Neural cell (in vitro differentiated cells): ENCODE measurements at regions not wholly inside any gene's neighbourhood (a gene's known extent, or its start where the extent isn't known, plus 50 kb on each side); places are given as distances from the start of the nearest gene placed in this dataset.

Source experiments
- H2AFZ ChIP-seq: fragments of 200-600, 300-800 bp; sonication (generic), shearing (Covaris generic); 2 replicates; pipeline ENCODE4 v1.6.0; 2014; ENCODE audit warnings: low read depth, mild to moderate bottlenecking, antibody characterized with exemption, low read length, moderate library complexity
- H3F3A ChIP-seq: fragments of 200-600 bp; shearing (Covaris generic); 2 replicates; pipeline ENCODE4 v1.6.1; 2016; ENCODE audit warnings: mild to moderate bottlenecking, moderate library complexity, mixed read lengths, antibody characterized with exemption, low read length; ENCODE audit not compliant: insufficient read depth, poor library complexity, severe bottlenecking
- H3K27ac ChIP-seq: fragments of 200-600, 300-800 bp; sonication (generic), shearing (Covaris generic); 2 replicates; pipeline ENCODE4 v1.5.1; 2014; ENCODE audit warnings: mild to moderate bottlenecking, low read length, moderate library complexity
- H3K27me3 ChIP-seq: fragments of 300-800, 200-600 bp; sonication (generic), shearing (Covaris generic); 2 replicates; pipeline ENCODE4 v1.6.0; 2014; ENCODE audit warnings: mild to moderate bottlenecking, low read depth, low read length, moderate library complexity; ENCODE audit not compliant: insufficient read depth
- H3K36me3 ChIP-seq: fragments of 300-800, 200-600 bp; sonication (generic), shearing (Covaris generic); 2 replicates; pipeline ENCODE4 v1.5.1; 2014; ENCODE audit warnings: mild to moderate bottlenecking, antibody characterized with exemption, low read length, moderate library complexity; ENCODE audit not compliant: insufficient read depth
- H3K4me2 ChIP-seq: fragments of 300-800, 200-600 bp; sonication (generic), shearing (Covaris generic); 2 replicates; pipeline ENCODE4 v1.6.0; 2014; ENCODE audit warnings: mild to moderate bottlenecking, low read length
- H3K4me3 ChIP-seq: fragments of 300-800, 200-600 bp; sonication (generic), shearing (Covaris generic); 2 replicates; pipeline ENCODE4 v1.5.1; 2014; ENCODE audit warnings: mild to moderate bottlenecking, low read length, moderate library complexity
- H3K79me2 ChIP-seq: fragments of 200-600 bp; shearing (Covaris generic); replicated peaks from 2 replicates; pipeline ENCODE4 v1.6.0; 2014; ENCODE audit warnings: mild to moderate bottlenecking, low read length, moderate library complexity; ENCODE audit not compliant: insufficient read depth
- H3K9ac ChIP-seq: fragments of 300-800, 200-600 bp; sonication (generic), shearing (Covaris generic); 2 replicates; pipeline ENCODE4 v1.6.1; 2016; ENCODE audit warnings: mild to moderate bottlenecking, low read length, mixed read lengths
- H3K9me2 ChIP-seq: fragments of 200-600 bp; shearing (Covaris generic); 2 replicates; pipeline ENCODE4 v1.6.1; 2016; ENCODE audit warnings: mild to moderate bottlenecking, low read length, mixed read lengths; ENCODE audit not compliant: insufficient read depth
- H3K9me3 ChIP-seq: fragments of 200-600, 300-800 bp; sonication (generic), shearing (Covaris generic); 2 replicates; pipeline ENCODE4 v1.6.1; 2016; ENCODE audit warnings: mild to moderate bottlenecking, mixed run types, low read length, moderate library complexity, mixed read lengths
- H4K20me1 ChIP-seq: fragments of 200-600 bp; shearing (Covaris generic); 2 replicates; pipeline ENCODE4 v1.6.1; 2016; ENCODE audit warnings: mild to moderate bottlenecking, mixed run types; ENCODE audit not compliant: insufficient read depth
- EP300 ChIP-seq: fragments of 450-650 bp; conservative IDR thresholded peaks from 2 replicates; pipeline ENCODE4 v1.6.1; 2014; ENCODE audit warnings: antibody characterized with exemption, mild to moderate bottlenecking, moderate library complexity; ENCODE audit not compliant: poor library complexity, severe bottlenecking
- EZH2 ChIP-seq: fragments of 200-600, 300-800 bp; shearing (Covaris generic), sonication (generic); IDR thresholded peaks from 2 replicates; pipeline ENCODE4 v1.6.1; 2014; ENCODE audit warnings: antibody characterized with exemption, low read length, borderline replicate concordance, mild to moderate bottlenecking; ENCODE audit not compliant: insufficient read depth, poor library complexity, severe bottlenecking
- MXI1 ChIP-seq: fragments of 450-650 bp; conservative IDR thresholded peaks from 2 replicates; pipeline ENCODE4 v1.6.1; 2014; ENCODE audit warnings: antibody characterized with exemption, mild to moderate bottlenecking; ENCODE audit not compliant: poor library complexity, severe bottlenecking
- POLR2AphosphoS5 ChIP-seq: IDR thresholded peaks from 2 replicates; pipeline ENCODE4 v1.6.1; 2012
- RAD21 ChIP-seq: fragments of 450-650 bp; conservative IDR thresholded peaks from 2 replicates; pipeline ENCODE4 v1.6.1; 2014; ENCODE audit warnings: antibody characterized with exemption, mild to moderate bottlenecking, moderate library complexity
- REST ChIP-seq: IDR thresholded peaks from 2 replicates; pipeline ENCODE4 v1.6.1; 2012; ENCODE audit warnings: borderline replicate concordance
- SMC3 ChIP-seq: fragments of 450-650 bp; conservative IDR thresholded peaks from 2 replicates; pipeline ENCODE4 v1.6.1; 2014; ENCODE audit warnings: antibody characterized with exemption, mild to moderate bottlenecking, moderate library complexity; ENCODE audit not compliant: poor library complexity
- TAF1 ChIP-seq: IDR thresholded peaks from 2 replicates; pipeline ENCODE4 v1.6.1; 2012; ENCODE audit warnings: low read depth
- TF ChIP-seq, protein P1 (sequence below): fragments of 450-650 bp; IDR thresholded peaks from 2 replicates; pipeline ENCODE4 v1.5.1; 2014; ENCODE audit warnings: antibody characterized with exemption, mild to moderate bottlenecking, moderate library complexity; ENCODE audit not compliant: poor library complexity, severe bottlenecking

GRCh38 chr4:153151535-153152455, 52.4 kb upstream of the TRIM2 start:
- peak overlapping the region; percentile 98 for H3K27ac ChIP-seq
- peak overlapping the region; percentile 83 for H3K4me2 ChIP-seq
- no peaks in the 10 kb centered on the region for H3K27me3 ChIP-seq
- H3F3A ChIP-seq: peaks cover 15% of the 10 kb centered on the region
- H3K4me3 ChIP-seq: peak overlapping the region; percentile 89
- peak overlapping the region; percentile 97 for H3K9ac ChIP-seq
- TF ChIP-seq REST: no peak
- TF ChIP-seq, protein P1, sequence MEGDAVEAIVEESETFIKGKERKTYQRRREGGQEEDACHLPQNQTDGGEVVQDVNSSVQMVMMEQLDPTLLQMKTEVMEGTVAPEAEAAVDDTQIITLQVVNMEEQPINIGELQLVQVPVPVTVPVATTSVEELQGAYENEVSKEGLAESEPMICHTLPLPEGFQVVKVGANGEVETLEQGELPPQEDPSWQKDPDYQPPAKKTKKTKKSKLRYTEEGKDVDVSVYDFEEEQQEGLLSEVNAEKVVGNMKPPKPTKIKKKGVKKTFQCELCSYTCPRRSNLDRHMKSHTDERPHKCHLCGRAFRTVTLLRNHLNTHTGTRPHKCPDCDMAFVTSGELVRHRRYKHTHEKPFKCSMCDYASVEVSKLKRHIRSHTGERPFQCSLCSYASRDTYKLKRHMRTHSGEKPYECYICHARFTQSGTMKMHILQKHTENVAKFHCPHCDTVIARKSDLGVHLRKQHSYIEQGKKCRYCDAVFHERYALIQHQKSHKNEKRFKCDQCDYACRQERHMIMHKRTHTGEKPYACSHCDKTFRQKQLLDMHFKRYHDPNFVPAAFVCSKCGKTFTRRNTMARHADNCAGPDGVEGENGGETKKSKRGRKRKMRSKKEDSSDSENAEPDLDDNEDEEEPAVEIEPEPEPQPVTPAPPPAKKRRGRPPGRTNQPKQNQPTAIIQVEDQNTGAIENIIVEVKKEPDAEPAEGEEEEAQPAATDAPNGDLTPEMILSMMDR: no peak
- TF ChIP-seq POLR2AphosphoS5: peak; percentile 17
- TF ChIP-seq SMC3: peak; percentile 14
- TF ChIP-seq EZH2: no peak
- TF ChIP-seq MXI1: peak; percentile 44
- TF ChIP-seq TAF1: no peak
- TF ChIP-seq RAD21: no peak
- TF ChIP-seq EP300: peak; percentile 57
- H3K36me3 ChIP-seq: no peaks in the 10 kb centered on the region
- no peaks in the 10 kb centered on the region for H3K9me3 ChIP-seq
- no peaks in the 10 kb centered on the region for H3K9me2 ChIP-seq
- H4K20me1 ChIP-seq: no peaks in the 10 kb centered on the region
- H3K79me2 ChIP-seq: peaks cover 47% of the 10 kb centered on the region
- peak overlapping the region; percentile 93 for H2AFZ ChIP-seq

DNA sequence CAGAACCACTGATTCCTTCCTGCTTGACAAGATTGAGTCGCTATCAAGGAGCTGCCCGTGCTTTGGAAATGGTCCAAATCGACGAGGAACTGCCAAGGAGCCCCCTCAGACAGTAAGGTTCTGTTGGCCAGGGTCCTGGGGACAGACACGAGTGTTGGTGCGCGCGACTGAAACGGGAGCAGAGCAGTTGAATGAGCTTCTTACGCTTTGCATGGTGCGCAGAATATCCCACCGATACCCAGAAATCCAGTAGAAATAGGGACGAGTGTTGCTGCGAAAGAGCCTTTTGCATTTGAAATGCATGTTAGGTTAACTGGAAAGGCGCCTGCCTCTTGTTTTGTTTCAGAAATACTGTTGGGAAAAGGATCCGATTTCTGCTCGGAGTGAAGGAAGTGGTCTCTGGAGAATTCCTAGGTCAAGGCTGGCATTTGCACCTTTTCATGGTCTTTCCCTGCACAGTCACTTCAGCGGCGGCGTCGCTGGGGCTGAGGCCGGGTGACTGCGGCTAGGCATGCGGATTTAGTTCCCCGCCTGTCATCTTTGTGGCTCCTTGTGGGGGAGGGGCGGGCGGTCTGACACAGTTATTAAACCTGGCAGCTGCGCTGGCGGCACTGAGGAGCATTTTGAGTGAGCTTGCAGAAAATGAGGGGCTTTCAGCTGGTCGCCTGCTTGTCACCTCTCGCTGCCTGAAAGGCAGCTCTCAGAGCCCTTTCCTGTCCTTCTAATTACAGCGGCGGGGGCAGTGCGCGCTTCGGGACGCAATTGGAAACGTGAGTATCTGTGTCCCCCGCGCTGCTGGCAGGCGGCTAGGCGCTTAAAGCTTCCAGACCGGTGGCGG, 51.5 kb upstream of the TRIM2 start:
- no peaks in the 10 kb centered on the region for H3K9me3 ChIP-seq
- peak overlapping the region; percentile 98 for H3K27ac ChIP-seq
- no peaks in the 10 kb centered on the region for H3K27me3 ChIP-seq
- no peak for TF ChIP-seq EZH2
- TF ChIP-seq POLR2AphosphoS5: peak; percentile 59
- peak; percentile 73 for TF ChIP-seq TAF1
- peak; percentile 57 for TF ChIP-seq SMC3
- TF ChIP-seq EP300: peak; percentile 82
- peak; percentile 92 for TF ChIP-seq REST
- TF ChIP-seq RAD21: peak; percentile 54
- peak; percentile 76 for TF ChIP-seq MXI1
- TF ChIP-seq, protein P1: no peak
- H3K79me2 ChIP-seq: peaks cover 56% of the 10 kb centered on the region
- peaks cover 15% of the 10 kb centered on the region for H3F3A ChIP-seq
- no peaks in the 10 kb centered on the region for H4K20me1 ChIP-seq
- peak overlapping the region; percentile 54 for H2AFZ ChIP-seq
- H3K4me3 ChIP-seq: peak overlapping the region; percentile 89
- H3K9me2 ChIP-seq: no peaks in the 10 kb centered on the region
- H3K9ac ChIP-seq: peak overlapping the region; percentile 97
- H3K36me3 ChIP-seq: no peaks in the 10 kb centered on the region
- H3K4me2 ChIP-seq: peak overlapping the region; percentile 83
